GM12872 (cell line): ENCODE measurements at regions not wholly inside any gene's neighbourhood (a gene's known extent, or its start where the extent isn't known, plus 50 kb on each side); places are given as distances from the start of the nearest gene placed in this dataset.

Source experiments
- TF ChIP-seq, protein P1 (sequence below): IDR thresholded peaks from 3 replicates; pipeline ENCODE4 v1.5.1; 2011; ENCODE audit warnings: low read depth, mild to moderate bottlenecking, low read length, moderate library complexity; ENCODE audit not compliant: insufficient read depth

DNA sequence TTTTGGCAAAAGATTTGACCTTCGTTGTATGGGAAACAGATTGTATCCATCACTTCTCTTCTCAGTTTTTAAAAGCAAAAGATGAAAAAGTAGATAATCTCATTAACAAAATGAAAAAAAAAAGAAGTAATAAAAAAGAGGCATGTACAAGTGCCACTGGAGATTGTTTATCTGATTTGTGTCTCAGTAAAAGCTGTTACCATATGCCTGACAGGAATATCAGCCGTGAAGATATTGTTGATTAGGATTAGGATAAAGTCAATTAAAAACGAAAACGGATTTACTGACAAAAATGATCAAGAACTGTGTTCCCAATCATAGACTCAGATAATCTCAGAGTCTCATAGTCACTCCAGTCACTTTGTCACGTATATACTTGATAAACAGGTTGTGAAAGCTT, 842.1 kb upstream of the SLC10A2 start:
- TF ChIP-seq, protein P1, sequence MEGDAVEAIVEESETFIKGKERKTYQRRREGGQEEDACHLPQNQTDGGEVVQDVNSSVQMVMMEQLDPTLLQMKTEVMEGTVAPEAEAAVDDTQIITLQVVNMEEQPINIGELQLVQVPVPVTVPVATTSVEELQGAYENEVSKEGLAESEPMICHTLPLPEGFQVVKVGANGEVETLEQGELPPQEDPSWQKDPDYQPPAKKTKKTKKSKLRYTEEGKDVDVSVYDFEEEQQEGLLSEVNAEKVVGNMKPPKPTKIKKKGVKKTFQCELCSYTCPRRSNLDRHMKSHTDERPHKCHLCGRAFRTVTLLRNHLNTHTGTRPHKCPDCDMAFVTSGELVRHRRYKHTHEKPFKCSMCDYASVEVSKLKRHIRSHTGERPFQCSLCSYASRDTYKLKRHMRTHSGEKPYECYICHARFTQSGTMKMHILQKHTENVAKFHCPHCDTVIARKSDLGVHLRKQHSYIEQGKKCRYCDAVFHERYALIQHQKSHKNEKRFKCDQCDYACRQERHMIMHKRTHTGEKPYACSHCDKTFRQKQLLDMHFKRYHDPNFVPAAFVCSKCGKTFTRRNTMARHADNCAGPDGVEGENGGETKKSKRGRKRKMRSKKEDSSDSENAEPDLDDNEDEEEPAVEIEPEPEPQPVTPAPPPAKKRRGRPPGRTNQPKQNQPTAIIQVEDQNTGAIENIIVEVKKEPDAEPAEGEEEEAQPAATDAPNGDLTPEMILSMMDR = no peak

DNA sequence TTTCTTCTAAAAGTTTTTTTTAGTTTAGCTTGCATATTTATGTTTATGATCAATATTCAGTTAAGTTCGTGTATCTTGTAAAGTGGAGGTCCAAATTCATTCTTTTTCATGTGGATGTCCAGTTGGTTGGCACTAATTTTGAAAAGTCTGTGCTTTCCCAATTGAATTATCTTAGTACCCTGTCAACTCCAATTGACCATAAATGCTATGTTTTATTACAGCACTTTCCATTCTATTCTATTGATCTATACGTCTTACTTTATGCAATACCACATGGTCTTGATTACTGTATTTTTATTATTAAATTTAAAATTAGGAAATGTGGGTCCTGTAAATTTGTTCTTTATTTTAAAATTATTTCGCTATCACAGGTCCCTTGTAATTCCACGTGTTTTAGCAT, 837.6 kb upstream of the SLC10A2 start:
- TF ChIP-seq, protein P1 = no peak

DNA sequence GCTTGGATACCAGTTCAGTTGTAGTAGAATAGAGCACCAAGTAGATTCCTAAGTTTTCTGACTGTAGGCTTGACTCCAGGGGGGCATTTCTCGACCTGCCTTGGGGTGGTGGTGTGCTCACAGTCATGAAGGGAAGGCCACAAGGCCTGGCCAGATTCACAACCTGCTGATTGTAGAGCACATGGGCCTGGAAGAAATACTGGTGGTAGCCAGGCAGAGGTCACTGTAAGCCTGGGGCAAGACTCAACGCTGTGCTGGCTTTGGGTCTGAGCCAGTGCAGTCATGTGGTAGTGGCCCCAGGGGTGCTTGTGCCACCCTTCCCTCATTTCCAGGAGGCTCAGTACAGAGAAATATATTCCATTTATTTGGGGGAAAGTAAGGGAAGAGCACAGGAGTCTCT, 832.3 kb upstream of the SLC10A2 start:
- TF ChIP-seq, protein P1 = no peak

DNA sequence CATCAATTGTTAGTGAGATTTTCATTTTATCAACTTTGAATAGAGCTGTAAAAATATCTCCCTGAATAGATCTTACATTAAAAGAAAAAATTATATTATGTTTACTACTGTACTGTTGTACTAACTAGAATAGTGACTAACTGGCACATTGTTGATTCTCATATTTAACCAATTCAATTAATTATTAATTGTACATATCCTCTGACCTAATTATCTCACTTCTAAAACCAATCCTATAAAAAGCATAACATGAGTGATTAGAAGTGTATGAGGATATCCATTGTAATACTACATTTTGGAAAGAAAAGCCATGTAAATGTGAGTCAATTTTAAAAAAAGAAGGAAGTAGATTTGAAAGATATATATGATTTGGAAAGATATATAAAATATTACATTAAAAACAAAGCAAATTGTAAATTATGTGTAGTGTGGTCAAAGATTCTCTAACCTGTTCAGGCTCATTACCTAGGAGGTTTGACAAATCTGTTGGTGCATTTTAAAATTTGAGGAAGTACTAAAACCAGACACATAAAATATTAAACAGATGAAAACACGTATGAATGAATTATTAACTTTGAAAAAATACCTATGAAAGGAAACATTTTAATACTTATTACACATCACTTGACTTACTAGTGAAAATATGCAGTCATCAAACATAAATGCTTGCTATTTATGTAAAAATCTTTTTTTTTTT, 829.8 kb upstream of the SLC10A2 start:
- TF ChIP-seq, protein P1 = no peak

DNA sequence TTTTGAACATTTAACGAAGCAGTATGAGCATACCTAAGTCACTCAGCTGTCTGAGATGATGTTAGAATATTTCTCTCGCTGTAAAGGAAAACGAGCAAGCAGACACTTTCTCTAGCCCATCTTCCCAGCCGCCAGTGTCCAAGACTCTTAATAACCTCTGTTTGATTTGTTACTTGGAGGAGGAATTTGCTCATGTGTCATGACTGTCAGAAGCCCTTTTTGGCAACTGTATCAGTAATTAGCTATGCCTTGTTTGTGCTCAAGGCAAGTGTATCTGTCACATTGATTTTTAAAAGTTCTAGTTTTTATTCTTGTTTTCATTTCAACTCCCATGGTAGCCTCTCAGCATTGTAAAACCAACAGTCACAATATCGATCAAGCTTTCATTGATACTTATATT, 828.4 kb upstream of the SLC10A2 start:
- TF ChIP-seq, protein P1 = no peak

DNA sequence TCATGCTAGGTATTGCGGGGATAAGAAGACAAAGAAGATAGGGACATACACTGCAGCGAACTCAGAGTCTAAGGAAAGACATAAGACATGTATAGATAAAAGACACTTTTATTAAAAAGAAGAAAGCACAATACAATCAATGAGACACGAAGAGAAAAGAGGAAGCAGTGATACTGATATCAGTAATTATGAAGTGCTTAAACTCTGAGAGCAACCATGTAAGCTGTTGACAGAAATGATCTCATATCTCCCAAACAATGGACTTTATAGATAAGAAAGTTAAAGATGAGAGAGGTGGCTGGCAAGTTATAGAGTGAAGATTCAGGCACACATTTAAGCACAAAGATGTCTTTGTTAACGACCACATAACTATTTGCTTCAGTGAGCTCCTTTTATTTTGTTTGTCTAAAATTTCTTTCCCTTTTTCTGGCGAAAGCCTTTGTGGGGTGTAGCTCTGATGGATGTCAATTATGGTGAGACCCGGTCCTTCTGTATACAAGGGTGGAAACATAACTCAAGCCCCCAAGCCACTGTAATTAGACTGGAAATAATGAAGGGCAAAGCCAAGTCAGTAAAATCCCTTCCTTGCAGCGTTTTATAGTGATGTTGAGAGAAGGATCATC, 818.0 kb upstream of the SLC10A2 start:
- TF ChIP-seq, protein P1 = no peak

DNA sequence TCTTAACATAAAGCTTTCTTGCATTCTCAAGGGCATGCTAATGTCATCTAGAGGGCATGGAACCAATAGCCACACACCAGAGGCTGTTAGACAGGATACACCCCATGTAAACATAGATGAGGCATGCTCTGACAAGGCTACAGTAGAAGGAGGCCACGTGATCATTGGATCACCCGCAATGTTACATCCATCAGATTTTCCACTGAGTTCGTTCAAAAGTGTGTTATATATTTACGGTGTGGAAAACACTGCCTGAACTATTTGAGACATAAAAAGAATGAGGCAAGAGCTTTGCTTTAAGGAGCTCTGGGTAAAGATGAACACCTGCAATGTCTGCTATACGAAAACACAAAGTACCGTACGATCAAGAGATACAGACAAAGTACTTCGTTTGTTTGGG, 817.5 kb upstream of the SLC10A2 start:
- TF ChIP-seq, protein P1 = no peak
